ENCODE measurements at regions not wholly inside any gene's neighbourhood (a gene's known extent, or its start where the extent isn't known, plus 50 kb on each side); places are given as distances from the start of the nearest gene placed in this dataset.

GRCh38 chr1:113269168-113269963 lies 120.9 kb upstream of the MAGI3 start:
- Mint-ChIP-seq H3K27ac (no peak overlapping the region), H3K27me3 (ENCODE audit: low read depth) (no peaks in the 10 kb centered on the region), H3K36me3 (ENCODE audit: low read depth) (no peaks in the 10 kb centered on the region), H3K4me3 (no peak overlapping the region), H3K4me1 (no peaks in the 10 kb centered on the region), H3K9me3 (no peaks in the 10 kb centered on the region)
- no peak for TF ChIP-seq CTCF (IDR thresholded peaks at IDR 0.05; ENCODE audit: unreplicated experiment in 3 of 3)

GRCh38 chr1:113271039-113271438 lies 119.3 kb upstream of the MAGI3 start:
- no peak for TF ChIP-seq CTCF (IDR thresholded peaks at IDR 0.05; ENCODE audit: unreplicated experiment in 3 of 3)
- Mint-ChIP-seq H3K36me3 (ENCODE audit: low read depth) (no peaks in the 10 kb centered on the region), H3K4me1 (no peaks in the 10 kb centered on the region), H3K9me3 (no peaks in the 10 kb centered on the region), H3K4me3 (no peak overlapping the region), H3K27ac (no peak overlapping the region), H3K27me3 (ENCODE audit: low read depth) (no peaks in the 10 kb centered on the region)

- Mint-ChIP-seq H3K36me3 (ENCODE audit: low read depth) (no peaks in the 10 kb centered on the region), H3K27ac (no peak overlapping the region), H3K27me3 (ENCODE audit: low read depth) (no peaks in the 10 kb centered on the region), H3K4me1 (no peaks in the 10 kb centered on the region), H3K4me3 (no peak overlapping the region), H3K9me3 (no peaks in the 10 kb centered on the region)
- no peak for TF ChIP-seq CTCF (IDR thresholded peaks at IDR 0.05; ENCODE audit: unreplicated experiment in 3 of 3)
Observed at GRCh38 chr1:113275083-113275482, 115.2 kb upstream of the MAGI3 start.

GRCh38 chr1:113275691-113276090 lies 114.6 kb upstream of the MAGI3 start:
- Mint-ChIP-seq H3K36me3 (ENCODE audit: low read depth) (no peaks in the 10 kb centered on the region), H3K27ac (no peak overlapping the region), H3K9me3 (no peaks in the 10 kb centered on the region), H3K27me3 (ENCODE audit: low read depth) (no peaks in the 10 kb centered on the region), H3K4me1 (no peaks in the 10 kb centered on the region), H3K4me3 (no peak overlapping the region)
- no peak for TF ChIP-seq CTCF (IDR thresholded peaks at IDR 0.05; ENCODE audit: unreplicated experiment in 3 of 3)

- H3K27ac Mint-ChIP-seq = no peak overlapping the region
- no peak overlapping the region for H3K4me3 Mint-ChIP-seq
- no peaks in the 10 kb centered on the region for H3K27me3 Mint-ChIP-seq (ENCODE audit: low read depth)
- H3K36me3 Mint-ChIP-seq (ENCODE audit: low read depth) = no peaks in the 10 kb centered on the region
- H3K4me1 Mint-ChIP-seq = no peaks in the 10 kb centered on the region
- no peaks in the 10 kb centered on the region for H3K9me3 Mint-ChIP-seq
- TF ChIP-seq CTCF (IDR thresholded peaks at IDR 0.05; ENCODE audit: unreplicated experiment in 3 of 3) = no peak
Observed at GRCh38 chr1:113276507-113276906, 113.8 kb upstream of the MAGI3 start.

GRCh38 chr1:113278371-113278770 lies 111.9 kb upstream of the MAGI3 start:
- H3K4me3 Mint-ChIP-seq = no peak overlapping the region
- no peaks in the 10 kb centered on the region for H3K36me3 Mint-ChIP-seq (ENCODE audit: low read depth)
- no peaks in the 10 kb centered on the region for H3K27me3 Mint-ChIP-seq (ENCODE audit: low read depth)
- no peaks in the 10 kb centered on the region for H3K9me3 Mint-ChIP-seq
- TF ChIP-seq CTCF (IDR thresholded peaks at IDR 0.05; ENCODE audit: unreplicated experiment in 3 of 3) = no peak
- H3K27ac Mint-ChIP-seq = no peak overlapping the region
- peaks cover 12% of the 10 kb centered on the region for H3K4me1 Mint-ChIP-seq

All from nephron (organoid).